MCF 10A (cell line): ENCODE measurements at regions not wholly inside any gene's neighbourhood (a gene's known extent, or its start where the extent isn't known, plus 50 kb on each side); places are given as distances from the start of the nearest gene placed in this dataset.

ENCODE experiments used
- BruUV-seq: library from RNA; stranded (reverse); fragments of 400-500 nt; replicated peaks from 2 replicates; lab custom pipeline; 2021; lab: Mats Ljungman, UMichigan
- CTCF ChIA-PET: fragments of 300-600 bp; sonication (Branson Sonifier 250); formaldehyde crosslinking; extraction: SDS; loops from one replicate; lab custom pipeline; 2021; ENCODE audit warnings: antibody characterized with exemption, inconsistent platforms; lab: Yijun Ruan, JAX
- POLR2A ChIA-PET: fragments of 300-600, 350-650 bp; sonication (Branson Sonifier 250); formaldehyde crosslinking; extraction: SDS; loops from one replicate; lab custom pipeline; 2020; ENCODE audit warnings: antibody characterized with exemption, inconsistent platforms; lab: Yijun Ruan, JAX
- DNase-seq: peaks from one replicate; pipeline ENCODE4 v3.0.0-alpha.2; 2018; ENCODE audit not compliant: unreplicated experiment
- H3K27ac Mint-ChIP-seq: one replicate; pipeline ENCODE4 v1.8.0; 2022; ENCODE audit warnings: mild to moderate bottlenecking, low read depth, mixed read lengths; ENCODE audit not compliant: unreplicated experiment
- H3K27me3 Mint-ChIP-seq: one replicate; pipeline ENCODE4 v1.8.0; 2022; ENCODE audit warnings: mixed read lengths; ENCODE audit not compliant: insufficient read depth, unreplicated experiment
- H3K36me3 Mint-ChIP-seq: one replicate; pipeline ENCODE4 v1.8.0; 2022; ENCODE audit warnings: mild to moderate bottlenecking, moderate library complexity, mixed read lengths; ENCODE audit not compliant: insufficient read depth, unreplicated experiment
- H3K4me1 Mint-ChIP-seq: one replicate; pipeline ENCODE4 v1.8.0; 2022; ENCODE audit warnings: mixed read lengths; ENCODE audit not compliant: insufficient read depth, unreplicated experiment
- H3K4me3 Mint-ChIP-seq: one replicate; pipeline ENCODE4 v1.8.0; 2022; ENCODE audit warnings: mild to moderate bottlenecking, moderate library complexity, mixed read lengths; ENCODE audit not compliant: unreplicated experiment
- H3K9me3 Mint-ChIP-seq: one replicate; pipeline ENCODE4 v1.8.0; 2022; ENCODE audit warnings: mixed read lengths; ENCODE audit not compliant: unreplicated experiment
- CTCF ChIP-seq: fragments of 200-600 bp; IDR thresholded peaks from one replicate; pipeline ENCODE4 v1.8.0; 2022; ENCODE audit warnings: antibody characterized with exemption, mild to moderate bottlenecking; ENCODE audit not compliant: unreplicated experiment
- intact Hi-C: fragments of 100-400 bp; cut with micrococcal nuclease; formaldehyde crosslinking; loops from 2 replicates; pipeline ENCODE4 v1.14.1; 2022

- no peak for DNase-seq
- CTCF ChIA-PET = interaction anchor here (0.8 to 1.2 kb wide), 2 partner anchors 11 to 150 kb away, joined by 3 to 6 read pairs; no protein-coding TSS in a partner anchor
- no peak for TF ChIP-seq CTCF
- intact Hi-C loops = no loop called here
- POLR2A ChIA-PET = interaction anchor here (0.6 kb wide), 1 partner anchor 31 kb away, joined by 3 read pairs; no protein-coding TSS in a partner anchor
- Mint-ChIP-seq H3K27me3 (peaks cover 63% of the 10 kb centered on the region), H3K9me3 (no peaks in the 10 kb centered on the region), H3K4me3 (no peak overlapping the region), H3K4me1 (no peaks in the 10 kb centered on the region), H3K36me3 (no peaks in the 10 kb centered on the region), H3K27ac (no peak overlapping the region)
- BruUV-seq = no TSS peak
Observed at GRCh38 chr22:22737590-22737989, 93.2 kb downstream of the GGTLC2 start.

- H3K4me1 Mint-ChIP-seq = no peaks in the 10 kb centered on the region
- no peaks in the 10 kb centered on the region for H3K9me3 Mint-ChIP-seq
- CTCF ChIA-PET = interaction anchor here (1.0 to 1.1 kb wide), 2 partner anchors 29 to 217 kb away, joined by 3 to 4 read pairs; no protein-coding TSS in a partner anchor
- H3K36me3 Mint-ChIP-seq = no peaks in the 10 kb centered on the region
- no peak for DNase-seq
- no TSS peak for BruUV-seq
- intact Hi-C loops = no loop called here
- H3K27ac Mint-ChIP-seq = no peak overlapping the region
- TF ChIP-seq CTCF = no peak
- peaks cover 78% of the 10 kb centered on the region for H3K27me3 Mint-ChIP-seq
- POLR2A ChIA-PET = no interaction called here
- H3K4me3 Mint-ChIP-seq = no peak overlapping the region
Observed at GRCh38 chr22:22738959-22739585, 94.7 kb downstream of the GGTLC2 start.

GRCh38 chr22:22740560-22741276 lies 96.3 kb downstream of the GGTLC2 start:
- Mint-ChIP-seq H3K27me3 (peaks cover 82% of the 10 kb centered on the region), H3K9me3 (no peaks in the 10 kb centered on the region), H3K4me1 (no peaks in the 10 kb centered on the region), H3K4me3 (no peak overlapping the region), H3K27ac (no peak overlapping the region), H3K36me3 (no peaks in the 10 kb centered on the region)
- TF ChIP-seq CTCF = no peak
- ChIA-PET CTCF (interaction anchor here (0.6 to 1.3 kb wide), 4 partner anchors 8 to 108 kb away, joined by 3 to 5 read pairs (median 4); no protein-coding TSS in a partner anchor), POLR2A (interaction anchor here (0.6 kb wide), 1 partner anchor 71 kb away, joined by 3 read pairs; no protein-coding TSS in a partner anchor)
- intact Hi-C loops = no loop called here
- no TSS peak for BruUV-seq
- no peak for DNase-seq

GRCh38 chr22:22741843-22742242 lies 97.4 kb downstream of the GGTLC2 start:
- Mint-ChIP-seq H3K27me3 (peaks cover 70% of the 10 kb centered on the region), H3K4me1 (no peaks in the 10 kb centered on the region), H3K36me3 (no peaks in the 10 kb centered on the region), H3K4me3 (no peak overlapping the region), H3K27ac (no peak overlapping the region), H3K9me3 (no peaks in the 10 kb centered on the region)
- ChIA-PET CTCF (interaction anchor here (1.3 to 6.3 kb wide), 2 partner anchors 33 to 107 kb away, joined by 3 to 43 read pairs; no protein-coding TSS in a partner anchor), POLR2A (no interaction called here)
- no peak for DNase-seq
- no TSS peak for BruUV-seq
- TF ChIP-seq CTCF = no peak
- intact Hi-C loops = no loop called here
